ENCODE measurements at regions not wholly inside any gene's neighbourhood (a gene's known extent, or its start where the extent isn't known, plus 50 kb on each side); places are given as distances from the start of the nearest gene placed in this dataset.

GRCh38 chr5:57559110-57559635 lies 76.6 kb upstream of the ACTBL2 start:
- no peak for DNase-seq (ENCODE audit: low spot score)

GRCh38 chr5:57552033-57552432 lies 69.4 kb upstream of the ACTBL2 start:
- DNase-seq (ENCODE audit: low spot score): no peak

- peak; percentile 4 for DNase-seq (ENCODE audit: low spot score)
These were observed 68.6 kb upstream of the ACTBL2 start for GRCh38 chr5:57551251-57551650.

DNA sequence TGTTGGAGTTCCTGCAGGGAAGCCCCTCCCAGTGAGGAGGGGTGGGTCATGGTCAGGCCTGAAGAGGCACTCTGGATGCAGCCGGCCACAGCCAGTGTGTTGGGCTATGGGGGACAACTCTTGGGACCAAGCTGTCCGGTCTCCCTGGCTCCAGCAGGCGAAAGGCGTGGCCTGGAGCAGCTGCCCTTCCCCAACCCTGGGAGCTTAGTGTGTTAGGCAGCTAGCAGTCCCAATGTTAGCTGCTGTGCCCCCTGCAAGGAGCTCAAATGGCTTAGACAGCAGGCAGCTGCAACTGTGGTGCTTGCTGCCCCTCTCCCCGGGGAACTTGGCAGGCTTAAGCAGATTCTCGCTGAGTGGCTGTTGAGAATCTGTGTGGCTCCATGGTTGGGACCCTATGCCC lies 67.5 kb upstream of the ACTBL2 start:
- DNase-seq (ENCODE audit: low spot score): no peak

DNA sequence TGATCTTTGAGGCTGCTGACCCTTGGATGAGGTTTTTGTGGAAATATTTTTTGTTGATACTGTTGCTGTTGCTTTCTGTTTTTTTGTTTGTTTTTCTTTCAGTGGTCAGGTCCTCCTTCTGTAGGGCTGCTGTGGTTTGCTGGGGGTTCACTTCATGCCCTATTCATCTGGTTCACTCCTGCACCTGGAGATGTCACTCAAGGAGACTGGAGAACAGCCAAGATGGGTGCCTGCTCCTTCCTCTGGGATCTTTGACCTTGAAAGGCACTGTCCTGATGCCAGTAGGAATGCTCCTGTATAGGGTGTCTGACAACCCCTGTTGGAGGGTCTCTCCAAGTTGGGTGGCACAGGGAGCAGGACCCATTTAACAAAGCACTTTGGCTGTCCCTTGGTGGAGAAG lies 67.0 kb upstream of the ACTBL2 start:
- no peak for DNase-seq (ENCODE audit: low spot score)

DNA sequence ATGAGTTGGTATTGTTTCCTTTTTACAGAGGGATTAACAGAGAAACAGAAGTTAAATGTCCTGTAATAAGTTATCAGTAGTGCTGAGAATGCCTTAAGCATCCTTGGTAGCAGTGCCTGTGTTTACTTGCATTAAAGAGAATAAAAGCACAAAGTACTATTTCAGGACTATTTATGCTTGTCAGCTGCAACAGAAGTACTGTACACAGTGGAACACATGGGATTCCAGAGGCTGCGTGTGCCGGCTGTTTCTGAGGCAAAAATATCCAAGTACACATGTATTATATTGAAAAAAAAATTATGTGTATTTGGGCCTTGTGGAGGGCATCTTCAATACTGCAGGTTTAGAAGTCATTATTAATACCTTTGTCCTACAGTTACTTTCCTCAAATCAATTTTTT lies 58.2 kb upstream of the ACTBL2 start:
- DNase-seq (ENCODE audit: low spot score): no peak

- no peak for DNase-seq (ENCODE audit: low spot score)
These were observed 56.7 kb upstream of the ACTBL2 start for GRCh38 chr5:57539281-57539701.

DNA sequence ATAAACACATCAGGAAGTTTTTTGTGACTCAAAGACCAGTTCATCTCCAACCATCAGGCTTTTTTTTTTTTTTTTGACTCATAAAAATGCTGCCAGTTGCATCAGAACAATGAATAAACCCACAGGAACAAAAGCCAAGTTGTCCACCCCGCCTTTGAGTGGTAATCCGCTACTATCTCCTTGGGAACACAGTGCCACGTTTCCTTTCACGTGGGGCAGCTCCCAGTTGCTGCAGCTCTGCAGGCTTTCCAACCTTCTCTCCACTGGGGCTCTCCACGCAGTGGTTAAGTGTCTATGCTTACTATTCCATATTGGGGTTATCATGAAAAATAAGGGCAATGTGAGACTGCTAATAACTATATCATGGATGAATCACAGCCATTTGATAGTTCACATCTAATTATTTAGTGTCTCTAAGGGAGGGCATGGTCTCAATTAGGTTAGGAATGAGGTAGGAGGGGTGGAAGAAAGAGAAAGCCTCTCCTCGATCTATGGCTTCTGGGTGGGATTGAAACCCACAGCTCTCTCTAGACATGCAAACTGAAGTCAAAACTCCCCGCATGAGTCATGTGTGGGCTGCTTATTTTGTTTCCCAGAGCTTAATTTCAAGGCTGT lies 55.8 kb upstream of the ACTBL2 start:
- no peak for DNase-seq (ENCODE audit: low spot score)

DNA sequence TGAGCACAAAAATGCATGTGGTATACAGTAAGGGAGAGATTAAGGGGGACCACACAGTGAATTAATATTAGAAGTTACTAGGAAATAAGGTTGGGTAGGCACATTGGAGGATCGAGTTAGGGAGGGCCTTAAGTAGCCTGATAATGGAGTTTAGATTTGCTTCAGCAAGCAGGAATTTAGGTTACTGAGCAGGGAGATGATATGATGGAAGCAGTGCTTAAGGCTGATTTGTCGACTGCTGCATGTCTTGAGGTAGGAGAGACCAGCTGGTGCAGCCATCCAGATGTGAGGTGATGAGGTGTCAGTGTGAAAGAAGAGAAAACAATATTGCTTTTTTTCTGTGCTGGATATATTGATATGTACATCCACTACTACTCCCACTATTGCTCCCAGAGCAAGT lies 55.2 kb upstream of the ACTBL2 start:
- DNase-seq (ENCODE audit: low spot score): no peak

- DNase-seq (ENCODE audit: low spot score): no peak
These were observed 50.2 kb upstream of the ACTBL2 start for GRCh38 chr5:57532513-57533497.
